Neutrophil (primary cell): ENCODE measurements at regions not wholly inside any gene's neighbourhood (a gene's known extent, or its start where the extent isn't known, plus 50 kb on each side); places are given as distances from the start of the nearest gene placed in this dataset.

Source experiments
- H3K27ac ChIP-seq: fragments of 200-600 bp; sonication (generic); 2 replicates; pipeline ENCODE4 v1.5.1; 2016; ENCODE audit warnings: mild to moderate bottlenecking, moderate library complexity
- H3K27me3 ChIP-seq: fragments of 200-600 bp; sonication (generic); 2 replicates; pipeline ENCODE4 v1.6.0; 2016; ENCODE audit warnings: mild to moderate bottlenecking
- H3K36me3 ChIP-seq: fragments of 200-600 bp; sonication (generic); 2 replicates; pipeline ENCODE4 v1.5.1; 2017
- H3K4me1 ChIP-seq, 2 experiments: fragments of 200-600 bp in 1 of 2; sonication (generic) in 1 of 2; 1 replicate in 1 of 2; 2 replicates in 1 of 2; pipeline versions ENCODE4 v1.5.1 to v1.6.1; 2013 to 2016; ENCODE audit warnings: low read depth in 1 of 2, low read length in 1 of 2, mild to moderate bottlenecking in 1 of 2, moderate library complexity in 1 of 2; ENCODE audit not compliant: control insufficient read depth in 1 of 2, insufficient read depth in 1 of 2
- H3K4me3 ChIP-seq, 2 experiments: fragments of 200-600 bp in 1 of 2; sonication (generic) in 1 of 2; 1 replicate in 1 of 2; 2 replicates in 1 of 2; pipeline ENCODE4 v1.5.1; 2013 to 2016; ENCODE audit warnings: low read depth in 1 of 2, low read length in 1 of 2, mild to moderate bottlenecking in 1 of 2, moderate library complexity in 1 of 2
- H3K9me3 ChIP-seq: fragments of 200-600 bp; sonication (generic); 2 replicates; pipeline ENCODE4 v1.5.1; 2016
- CTCF ChIP-seq: fragments of 200-600 bp; sonication (generic); IDR thresholded peaks from 2 replicates; pipeline ENCODE4 v1.5.1; 2016; ENCODE audit warnings: antibody characterized with exemption

DNA sequence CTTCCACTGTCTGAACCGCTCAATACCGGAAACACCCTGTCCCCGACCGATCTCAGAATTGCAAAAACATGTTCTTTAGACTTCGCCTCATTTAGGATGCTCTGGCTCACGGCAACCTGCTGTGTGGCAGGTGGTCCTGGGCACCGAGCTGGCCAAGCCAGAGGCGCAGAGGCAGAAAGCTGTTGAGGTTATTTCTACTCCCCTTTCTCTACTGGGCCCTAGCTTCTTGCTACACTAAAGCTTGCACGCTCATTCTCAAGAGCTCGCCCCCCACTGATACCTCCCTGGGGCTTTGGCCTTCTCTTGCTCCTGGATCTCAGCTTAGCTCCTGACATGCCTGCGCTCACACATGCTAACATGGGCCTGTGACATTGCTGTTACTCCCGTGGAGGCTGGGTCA is 417.4 kb downstream of the LPIN1 start:
- Histone ChIP-seq H3K4me3 (no peak overlapping the region), H3K4me1 (no peaks in the 10 kb centered on the region), H3K27me3 (no peaks in the 10 kb centered on the region), H3K36me3 (no peaks in the 10 kb centered on the region), H3K9me3 (no peaks in the 10 kb centered on the region), H3K27ac (no peak overlapping the region)
- no peak for TF ChIP-seq CTCF

DNA sequence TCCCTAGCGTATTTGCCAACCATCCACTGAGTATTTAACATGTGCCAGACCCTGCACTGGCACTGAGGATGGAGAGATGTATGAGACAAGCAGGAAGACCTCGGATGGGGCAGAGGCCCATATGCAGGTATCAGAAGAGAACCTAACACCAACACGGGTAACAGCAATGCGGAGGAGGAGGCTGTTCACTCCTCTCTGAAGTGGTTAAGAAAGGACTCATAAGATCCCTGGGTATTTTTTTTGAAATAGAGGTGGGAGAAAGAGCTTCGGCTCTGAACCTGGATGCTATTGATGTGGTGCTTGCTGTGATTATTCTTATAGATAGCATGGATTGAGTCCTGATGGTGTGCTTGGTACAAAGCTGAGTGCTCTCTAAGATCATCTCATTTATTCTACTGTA is 418.3 kb downstream of the LPIN1 start:
- no peaks in the 10 kb centered on the region for H3K36me3 ChIP-seq
- H3K27me3 ChIP-seq: no peaks in the 10 kb centered on the region
- TF ChIP-seq CTCF: no peak
- H3K4me3 ChIP-seq: no peak overlapping the region
- H3K27ac ChIP-seq: no peak overlapping the region
- H3K4me1 ChIP-seq: no peaks in the 10 kb centered on the region
- no peaks in the 10 kb centered on the region for H3K9me3 ChIP-seq

- Histone ChIP-seq H3K27me3 (no peaks in the 10 kb centered on the region), H3K36me3 (no peaks in the 10 kb centered on the region), H3K4me1 (no peaks in the 10 kb centered on the region), H3K9me3 (no peaks in the 10 kb centered on the region), H3K27ac (no peak overlapping the region), H3K4me3 (no peak overlapping the region)
- no peak for TF ChIP-seq CTCF
These were observed 421.3 kb downstream of the LPIN1 start for GRCh38 chr2:12167525-12168317.

GRCh38 chr2:12168354-12168753 is 421.9 kb downstream of the LPIN1 start:
- TF ChIP-seq CTCF: no peak
- H3K27ac ChIP-seq: no peak overlapping the region

DNA sequence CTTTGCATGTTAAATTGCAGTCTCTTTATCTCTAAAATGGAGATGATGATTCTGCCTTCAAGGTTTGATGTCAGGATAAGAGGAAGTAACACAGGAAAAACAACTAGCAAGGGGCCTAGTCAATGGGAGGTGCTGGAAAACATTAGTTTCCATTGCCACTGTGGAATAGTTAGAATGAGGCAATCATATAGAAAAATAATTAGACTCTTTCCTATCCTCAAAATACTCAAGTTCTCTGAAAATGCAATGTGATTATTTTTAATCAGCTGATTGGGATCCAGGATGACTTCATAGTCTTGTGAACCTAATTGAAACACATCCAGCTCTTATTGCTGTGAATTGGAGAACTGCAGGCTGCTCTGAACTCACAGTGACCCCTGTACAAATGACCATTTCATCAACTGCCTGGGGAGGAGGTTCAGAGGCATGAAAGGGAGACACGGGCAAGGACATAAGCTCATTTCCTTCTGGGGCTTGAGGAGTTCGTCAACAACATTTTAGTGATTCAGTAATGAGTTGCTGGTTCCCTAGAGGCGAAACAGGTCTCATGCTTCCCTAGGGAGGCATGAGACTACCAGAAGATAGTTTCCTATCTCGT is 422.5 kb downstream of the LPIN1 start:
- Histone ChIP-seq H3K27ac (no peak overlapping the region), H3K27me3 (no peaks in the 10 kb centered on the region), H3K4me3 (no peak overlapping the region), H3K9me3 (no peaks in the 10 kb centered on the region), H3K4me1 (no peaks in the 10 kb centered on the region), H3K36me3 (no peaks in the 10 kb centered on the region)
- no peak for TF ChIP-seq CTCF

More at GRCh38 chr2:12168354-12168753, 421.9 kb downstream of the LPIN1 start:
- Histone ChIP-seq H3K27me3 (no peaks in the 10 kb centered on the region), H3K36me3 (no peaks in the 10 kb centered on the region), H3K4me1 (no peaks in the 10 kb centered on the region), H3K4me3 (no peak overlapping the region), H3K9me3 (no peaks in the 10 kb centered on the region)
